ENCODE measurements at regions not wholly inside any gene's neighbourhood (a gene's known extent, or its start where the extent isn't known, plus 50 kb on each side); places are given as distances from the start of the nearest gene placed in this dataset.

DNA sequence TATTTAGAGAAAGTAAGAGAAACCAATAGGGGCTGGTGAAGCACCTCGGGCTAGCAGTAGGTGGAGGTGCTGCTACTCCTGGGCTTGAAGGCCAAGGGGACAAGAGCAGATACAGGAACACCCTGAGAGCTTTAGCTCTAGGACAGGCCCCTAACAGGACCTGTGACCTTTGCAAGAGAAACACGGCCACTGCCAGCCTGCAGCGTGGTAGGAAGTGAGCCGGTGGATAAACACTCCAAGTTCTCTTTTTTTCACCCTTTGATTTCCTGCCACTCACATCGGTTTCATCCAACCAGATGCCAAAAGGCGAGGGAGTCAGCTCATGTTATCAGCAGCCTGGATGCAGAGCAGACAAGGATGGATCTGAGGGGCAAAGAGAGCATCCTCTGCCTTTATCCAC, 66.8 kb upstream of the SPRED2 start:
- H3K36me3 Mint-ChIP-seq: no peaks in the 10 kb centered on the region
- no peak overlapping the region for H3K4me3 Mint-ChIP-seq
- TF ChIP-seq, protein P1, sequence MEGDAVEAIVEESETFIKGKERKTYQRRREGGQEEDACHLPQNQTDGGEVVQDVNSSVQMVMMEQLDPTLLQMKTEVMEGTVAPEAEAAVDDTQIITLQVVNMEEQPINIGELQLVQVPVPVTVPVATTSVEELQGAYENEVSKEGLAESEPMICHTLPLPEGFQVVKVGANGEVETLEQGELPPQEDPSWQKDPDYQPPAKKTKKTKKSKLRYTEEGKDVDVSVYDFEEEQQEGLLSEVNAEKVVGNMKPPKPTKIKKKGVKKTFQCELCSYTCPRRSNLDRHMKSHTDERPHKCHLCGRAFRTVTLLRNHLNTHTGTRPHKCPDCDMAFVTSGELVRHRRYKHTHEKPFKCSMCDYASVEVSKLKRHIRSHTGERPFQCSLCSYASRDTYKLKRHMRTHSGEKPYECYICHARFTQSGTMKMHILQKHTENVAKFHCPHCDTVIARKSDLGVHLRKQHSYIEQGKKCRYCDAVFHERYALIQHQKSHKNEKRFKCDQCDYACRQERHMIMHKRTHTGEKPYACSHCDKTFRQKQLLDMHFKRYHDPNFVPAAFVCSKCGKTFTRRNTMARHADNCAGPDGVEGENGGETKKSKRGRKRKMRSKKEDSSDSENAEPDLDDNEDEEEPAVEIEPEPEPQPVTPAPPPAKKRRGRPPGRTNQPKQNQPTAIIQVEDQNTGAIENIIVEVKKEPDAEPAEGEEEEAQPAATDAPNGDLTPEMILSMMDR (IDR thresholded peaks at IDR 0.05; ENCODE audit: unreplicated experiment): no peak
- peaks cover 6% of the 10 kb centered on the region for H3K4me1 Mint-ChIP-seq
- peaks cover 6% of the 10 kb centered on the region for H3K27me3 Mint-ChIP-seq (ENCODE audit: low read depth)
- H3K9me3 Mint-ChIP-seq: no peaks in the 10 kb centered on the region
- no peak for DNase-seq (ENCODE audit: low spot score in 2 of 2, unreplicated experiment in 2 of 2)
- H3K27ac Mint-ChIP-seq: no peak overlapping the region

DNA sequence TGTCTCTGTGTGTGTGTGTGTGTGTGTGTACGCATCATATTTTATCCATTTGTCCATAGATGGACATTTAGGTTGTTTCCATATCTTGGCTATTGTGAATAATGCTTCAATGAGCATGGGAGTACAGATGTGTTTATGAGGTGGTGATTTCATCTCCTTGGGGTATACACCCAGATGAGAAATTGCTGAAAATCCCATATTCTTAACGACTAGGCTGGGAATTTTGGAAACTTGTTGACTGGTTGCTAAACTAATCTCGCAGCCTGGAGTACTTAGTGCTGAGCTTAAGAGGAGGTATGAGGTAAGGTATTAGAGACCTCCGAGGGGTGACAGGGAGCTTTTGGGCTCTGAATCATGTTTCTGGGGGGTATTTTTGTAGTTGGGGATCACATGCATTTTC, 66.0 kb upstream of the SPRED2 start:
- peaks cover 4% of the 10 kb centered on the region for H3K27me3 Mint-ChIP-seq (ENCODE audit: low read depth)
- TF ChIP-seq, protein P1 (IDR thresholded peaks at IDR 0.05; ENCODE audit: unreplicated experiment): no peak
- no peaks in the 10 kb centered on the region for H3K9me3 Mint-ChIP-seq
- no peaks in the 10 kb centered on the region for H3K36me3 Mint-ChIP-seq
- peaks cover 6% of the 10 kb centered on the region for H3K4me1 Mint-ChIP-seq
- no peak overlapping the region for H3K4me3 Mint-ChIP-seq
- no peak overlapping the region for H3K27ac Mint-ChIP-seq
- no peak for DNase-seq (ENCODE audit: low spot score in 2 of 2, unreplicated experiment in 2 of 2)

DNA sequence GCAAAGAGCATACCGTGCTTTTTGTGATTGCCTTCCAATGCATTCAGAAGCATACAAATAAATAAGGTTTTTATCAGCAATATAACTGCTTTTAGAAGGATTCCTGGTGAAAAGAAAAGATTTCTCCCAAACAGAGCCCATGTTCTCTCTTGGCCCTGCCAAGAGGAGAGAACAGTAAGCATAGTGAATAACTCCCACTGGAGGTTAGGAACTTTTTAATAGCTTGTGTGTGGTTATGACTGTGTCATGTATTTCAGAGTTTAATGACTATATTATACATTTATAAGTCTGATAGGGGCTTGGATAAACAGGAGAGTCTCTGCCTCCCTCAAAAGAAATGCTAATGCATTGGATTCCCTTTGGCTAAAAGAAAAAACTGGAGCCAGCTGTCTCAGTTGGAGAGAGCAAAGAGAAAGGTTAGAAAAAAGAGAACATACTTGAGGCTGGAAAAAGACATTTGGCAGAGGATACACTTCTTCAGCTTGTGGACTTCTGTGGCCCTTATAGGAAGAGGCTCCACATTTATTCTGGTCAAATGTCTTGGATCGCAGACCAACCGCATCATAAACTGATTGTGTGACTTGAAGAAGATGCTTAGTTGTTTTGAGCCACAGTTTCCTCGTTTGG, 63.0 kb upstream of the SPRED2 start:
- no peaks in the 10 kb centered on the region for H3K36me3 Mint-ChIP-seq
- no peak overlapping the region for H3K4me3 Mint-ChIP-seq
- TF ChIP-seq, protein P1 (IDR thresholded peaks at IDR 0.05; ENCODE audit: unreplicated experiment): no peak
- H3K4me1 Mint-ChIP-seq: peaks cover 6% of the 10 kb centered on the region
- peaks cover 1% of the 10 kb centered on the region for H3K27me3 Mint-ChIP-seq (ENCODE audit: low read depth)
- DNase-seq (ENCODE audit: low spot score in 2 of 2, unreplicated experiment in 2 of 2): no peak
- H3K27ac Mint-ChIP-seq: no peak overlapping the region
- H3K9me3 Mint-ChIP-seq: no peaks in the 10 kb centered on the region

DNA sequence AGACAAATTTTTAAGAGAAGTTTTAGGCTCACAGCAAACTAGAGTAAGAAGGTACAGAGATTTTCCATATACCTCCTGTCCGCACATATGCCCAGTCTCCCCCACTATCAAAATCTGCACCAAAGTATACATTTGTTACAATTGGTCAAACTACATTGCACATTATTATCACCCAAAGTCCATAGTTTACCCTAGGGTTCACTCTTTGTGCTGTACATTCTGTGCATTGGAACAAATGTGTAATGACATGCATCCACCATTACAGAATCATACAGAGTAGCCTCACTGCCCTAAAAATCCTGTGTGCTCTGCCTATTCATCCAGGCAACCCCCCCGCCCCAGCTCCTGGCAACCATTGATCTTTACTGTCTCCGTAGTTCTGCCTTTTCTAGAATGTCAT, 61.7 kb upstream of the SPRED2 start:
- Mint-ChIP-seq H3K36me3 (no peaks in the 10 kb centered on the region), H3K4me1 (peaks cover 11% of the 10 kb centered on the region), H3K9me3 (no peaks in the 10 kb centered on the region), H3K27ac (no peak overlapping the region), H3K4me3 (no peak overlapping the region), H3K27me3 (ENCODE audit: low read depth) (peaks cover 1% of the 10 kb centered on the region)
- no peak for DNase-seq (ENCODE audit: low spot score in 2 of 2, unreplicated experiment in 2 of 2)
- TF ChIP-seq, protein P1 (IDR thresholded peaks at IDR 0.05; ENCODE audit: unreplicated experiment): no peak

DNA sequence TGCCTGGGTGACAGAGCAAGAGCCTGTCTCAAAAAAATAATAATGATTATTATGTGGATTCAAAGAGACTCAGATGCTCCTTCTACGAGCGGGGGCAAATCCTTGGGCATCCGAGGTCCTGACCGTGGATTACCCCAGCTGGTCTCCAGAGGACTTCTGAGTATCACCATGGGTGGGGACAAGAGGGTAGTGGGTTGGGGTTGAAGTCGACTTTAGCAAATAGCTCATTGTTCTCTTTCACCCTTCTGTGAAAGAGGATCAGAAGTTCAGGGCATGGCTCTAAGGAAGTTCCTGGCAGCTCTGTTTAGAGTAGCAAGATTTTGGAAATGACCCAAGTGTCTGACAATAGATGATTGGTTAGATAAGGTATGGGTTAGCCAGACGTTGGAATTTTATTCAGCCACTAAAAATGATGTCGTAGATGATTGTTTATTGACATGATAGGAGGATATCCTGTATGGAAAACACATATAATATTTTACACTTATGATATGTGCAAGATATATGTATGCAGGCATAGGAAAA, 59.0 kb upstream of the SPRED2 start:
- TF ChIP-seq, protein P1 (IDR thresholded peaks at IDR 0.05; ENCODE audit: unreplicated experiment): no peak
- Mint-ChIP-seq H3K9me3 (no peaks in the 10 kb centered on the region), H3K4me3 (no peak overlapping the region), H3K36me3 (no peaks in the 10 kb centered on the region), H3K27me3 (ENCODE audit: low read depth) (peaks cover 8% of the 10 kb centered on the region), H3K27ac (no peak overlapping the region), H3K4me1 (peaks cover 11% of the 10 kb centered on the region)
- no peak for DNase-seq (ENCODE audit: low spot score in 2 of 2, unreplicated experiment in 2 of 2)

Measured in mesothelial cell of epicardium (in vitro differentiated cells).